Muscle of leg (tissue), 3 donors: ENCODE measurements at regions not wholly inside any gene's neighbourhood (a gene's known extent, or its start where the extent isn't known, plus 50 kb on each side); places are given as distances from the start of the nearest gene placed in this dataset.
"Not testable (repeated sequence)": the region's sequence is repeated elsewhere in the genome, so short reads cannot be mapped to it uniquely, and the experiment has no call there.

Experiments used
- DNase-seq: peaks from one replicate; pipeline ENCODE4 v3.0.0; 2013
- H3K27ac ChIP-seq: one replicate; pipeline ENCODE4 v1.5.1; 2013; ENCODE audit warnings: mild to moderate bottlenecking, low read length, control low read depth
- H3K27me3 ChIP-seq: one replicate; pipeline ENCODE4 v1.6.1; 2013; ENCODE audit warnings: low read length; ENCODE audit not compliant: control insufficient read depth, insufficient read depth
- H3K36me3 ChIP-seq: one replicate; pipeline ENCODE4 v1.6.1; 2013; ENCODE audit warnings: low read length; ENCODE audit not compliant: control insufficient read depth, insufficient read depth
- H3K4me1 ChIP-seq: one replicate; pipeline ENCODE4 v1.6.1; 2013; ENCODE audit warnings: low read length; ENCODE audit not compliant: control insufficient read depth, insufficient read depth
- H3K4me3 ChIP-seq: one replicate; pipeline ENCODE4 v1.5.1; 2013; ENCODE audit warnings: low read length, control low read depth
- H3K9me3 ChIP-seq: replicated peaks from 2 replicates; pipeline ENCODE4 v1.6.1; 2013; ENCODE audit warnings: low read depth, low read length; ENCODE audit not compliant: control insufficient read depth
- WGBS: methylation state at CpG from one replicate; pipeline ENCODE4 v1.1.5; 2013; ENCODE audit warnings: missing lambda C conversion rate; ENCODE audit not compliant: insufficient coverage; 5-methylcytosine and 5-hydroxymethylcytosine counted together

DNA sequence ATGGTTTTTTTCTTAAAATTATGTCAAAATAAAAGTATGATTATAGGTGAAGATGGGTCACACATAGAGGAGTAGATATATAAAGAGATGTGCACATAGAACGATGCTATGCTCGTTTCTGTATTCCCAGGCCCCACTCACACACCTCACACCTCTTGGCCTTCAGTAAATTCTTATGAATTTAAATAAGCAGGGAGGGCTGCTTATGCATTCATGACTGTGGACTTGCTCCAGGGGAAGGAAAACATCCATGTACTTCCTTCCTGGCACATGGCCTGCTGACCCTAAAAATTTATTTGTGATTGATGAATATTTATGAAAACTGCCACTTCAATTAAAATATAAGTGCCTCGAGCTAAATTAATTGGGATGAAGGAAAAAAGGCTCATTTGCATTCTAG, 1306.7 kb upstream of the TMEM132C start:
- Histone ChIP-seq H3K27me3 (no peaks in the 10 kb centered on the region), H3K27ac (no peak overlapping the region), H3K4me3 (no peak overlapping the region), H3K36me3 (no peaks in the 10 kb centered on the region), H3K9me3 (peaks cover 2% of the 10 kb centered on the region), H3K4me1 (no peaks in the 10 kb centered on the region)
- DNase-seq, result no peak
- no CpG with 5 or more reads among the region's 3 CpGs for WGBS

DNA sequence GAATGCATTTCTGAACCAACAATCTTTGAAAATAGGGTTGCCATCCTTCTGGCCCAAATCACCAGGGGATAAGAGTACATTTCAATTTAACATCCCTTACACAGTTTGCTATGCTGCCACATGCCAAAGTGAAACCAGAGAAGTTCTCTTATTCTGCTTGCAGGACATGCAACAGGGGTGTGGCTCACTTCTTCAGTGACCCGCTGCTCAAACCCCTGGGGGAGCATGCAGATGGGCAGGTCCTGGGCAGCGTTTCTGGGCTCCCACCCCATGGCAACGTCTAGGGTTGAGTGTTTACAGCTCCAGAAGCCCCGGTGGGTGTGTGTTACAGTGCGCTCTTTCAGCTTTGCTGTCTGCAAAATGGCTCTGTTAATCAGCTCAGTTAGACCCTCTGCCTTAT, 1306.3 kb upstream of the TMEM132C start:
- Histone ChIP-seq H3K27ac (no peak overlapping the region), H3K4me1 (no peaks in the 10 kb centered on the region), H3K36me3 (no peaks in the 10 kb centered on the region), H3K4me3 (no peak overlapping the region), H3K27me3 (no peaks in the 10 kb centered on the region), H3K9me3 (peaks cover 2% of the 10 kb centered on the region)
- DNase-seq, result no peak
- 57% methylated on average over 5 of the region's 5 CpGs for WGBS

DNA sequence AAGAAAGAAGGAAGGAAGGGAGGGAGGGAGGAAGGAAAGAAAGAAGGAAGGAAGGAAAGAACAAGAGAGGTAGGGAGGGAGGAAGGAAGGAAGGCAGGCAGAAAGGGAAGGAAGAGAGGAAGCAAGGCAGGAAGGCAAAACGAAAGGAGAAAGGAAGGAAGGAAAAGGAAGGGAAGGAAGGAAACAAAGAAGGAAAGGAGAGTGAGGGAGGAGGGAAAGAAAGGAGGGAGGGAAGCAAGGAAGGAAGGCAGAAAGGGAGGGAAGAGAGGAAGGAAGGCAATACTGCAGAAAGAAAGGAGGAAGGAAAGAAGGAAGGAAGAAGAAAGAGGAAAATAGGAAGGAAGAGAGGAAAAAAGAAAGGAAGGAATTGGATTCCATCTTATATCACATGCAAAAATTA, 1303.1 kb upstream of the TMEM132C start:
- Histone ChIP-seq H3K36me3 (no peaks in the 10 kb centered on the region), H3K4me3 (no peak overlapping the region), H3K4me1 (no peaks in the 10 kb centered on the region), H3K27me3 (no peaks in the 10 kb centered on the region), H3K27ac (no peak overlapping the region), H3K9me3 (peaks cover 2% of the 10 kb centered on the region)
- WGBS, result 71% methylated on average over 1 of the region's 1 CpG
- DNase-seq, result no peak

DNA sequence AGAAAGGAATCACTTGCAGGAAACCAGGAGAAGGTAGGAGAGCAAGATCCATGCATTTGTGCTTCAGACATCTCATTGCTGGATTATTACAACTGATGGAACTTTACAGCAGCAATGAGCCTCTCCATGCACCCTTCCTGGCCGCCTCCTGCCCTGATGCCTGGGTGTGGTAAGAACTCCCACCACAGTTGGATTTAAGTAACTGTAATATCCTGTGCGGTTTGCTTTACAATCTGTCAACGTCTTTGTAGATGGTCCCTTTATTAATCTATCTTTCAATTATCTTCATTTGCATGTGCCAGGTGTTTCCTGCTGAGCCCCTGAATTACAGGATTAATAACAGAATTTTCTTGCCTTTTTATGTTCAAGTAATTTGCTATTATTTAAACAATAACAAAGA, 1300.5 kb upstream of the TMEM132C start:
- Histone ChIP-seq H3K4me1 (no peaks in the 10 kb centered on the region), H3K36me3 (no peaks in the 10 kb centered on the region), H3K27ac (no peak overlapping the region), H3K9me3 (no peaks in the 10 kb centered on the region), H3K4me3 (no peak overlapping the region), H3K27me3 (no peaks in the 10 kb centered on the region)
- 33% methylated on average over 2 of the region's 3 CpGs for WGBS
- no peak for DNase-seq

DNA sequence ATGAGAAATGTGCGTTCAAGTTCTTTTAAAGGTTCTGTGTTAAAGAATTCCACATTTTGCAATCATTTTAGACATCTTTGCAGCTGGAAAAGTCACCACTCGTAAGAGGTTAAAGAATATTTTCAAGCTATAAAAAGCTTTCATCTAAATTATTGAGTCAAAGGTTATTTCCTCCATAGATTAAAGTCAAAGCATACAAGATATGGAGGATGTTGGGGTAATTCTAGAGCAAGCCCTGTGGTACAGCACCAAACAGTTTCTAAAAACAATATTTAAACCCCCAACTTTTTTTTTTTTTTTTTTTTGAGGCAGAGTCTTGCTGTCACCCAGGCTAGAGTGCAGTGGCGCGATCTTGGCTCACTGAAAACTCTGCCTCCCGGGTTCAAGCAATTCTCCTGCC, 1299.8 kb upstream of the TMEM132C start:
- no CpG with 5 or more reads among the region's 5 CpGs for WGBS
- Histone ChIP-seq H3K27ac (no peak overlapping the region), H3K9me3 (no peaks in the 10 kb centered on the region), H3K4me1 (no peaks in the 10 kb centered on the region), H3K4me3 (no peak overlapping the region), H3K27me3 (no peaks in the 10 kb centered on the region), H3K36me3 (no peaks in the 10 kb centered on the region)
- DNase-seq, result no peak

DNA sequence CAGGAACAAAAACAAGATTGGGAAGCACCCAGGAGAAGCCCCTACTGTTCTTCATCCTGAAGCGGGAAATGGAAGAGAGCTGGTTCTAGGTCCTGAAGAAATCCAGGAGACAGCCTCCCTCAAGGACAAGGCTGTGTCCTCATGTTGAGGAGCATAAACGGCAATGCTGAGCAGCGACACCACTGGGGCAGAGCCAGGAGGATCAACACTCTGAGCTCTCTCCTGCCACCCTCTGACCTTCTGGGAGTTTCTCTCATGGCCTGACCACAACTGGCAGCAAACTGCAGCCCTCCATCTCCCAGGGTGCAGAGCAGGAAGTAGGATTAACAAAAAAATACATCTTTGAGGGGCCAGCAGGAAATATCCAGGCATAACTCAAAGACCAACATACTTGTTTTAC, 1292.2 kb upstream of the TMEM132C start:
- WGBS, result 50% methylated on average over 3 of the region's 3 CpGs
- Histone ChIP-seq H3K4me1 (no peaks in the 10 kb centered on the region), H3K27me3 (no peaks in the 10 kb centered on the region), H3K4me3 (no peak overlapping the region), H3K27ac (no peak overlapping the region), H3K36me3 (no peaks in the 10 kb centered on the region), H3K9me3 (no peaks in the 10 kb centered on the region)
- DNase-seq, result no peak

DNA sequence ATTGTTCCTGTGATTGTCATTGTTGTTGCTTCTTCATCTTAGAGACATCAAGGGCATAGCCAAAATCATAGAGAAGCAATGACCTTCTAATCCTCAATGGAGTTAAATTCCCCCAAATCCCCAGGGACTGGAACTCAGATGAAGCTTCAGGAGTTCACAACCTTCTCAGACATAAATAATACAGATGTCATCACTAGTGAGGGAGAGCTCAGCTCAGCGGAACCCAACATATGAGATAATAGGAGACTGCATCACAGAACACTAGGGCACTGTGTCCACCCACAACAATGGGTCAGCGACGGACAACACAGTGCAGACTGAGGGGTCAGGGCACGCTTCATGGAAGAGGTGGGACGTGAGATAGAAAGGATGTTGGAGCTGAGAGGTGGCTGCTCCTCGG, 1290.4 kb upstream of the TMEM132C start:
- WGBS, result no CpG with 5 or more reads among the region's 6 CpGs
- Histone ChIP-seq H3K9me3 (no peaks in the 10 kb centered on the region), H3K27me3 (no peaks in the 10 kb centered on the region), H3K27ac (no peak overlapping the region), H3K36me3 (no peaks in the 10 kb centered on the region), H3K4me1 (no peaks in the 10 kb centered on the region), H3K4me3 (no peak overlapping the region)
- no peak for DNase-seq

DNA sequence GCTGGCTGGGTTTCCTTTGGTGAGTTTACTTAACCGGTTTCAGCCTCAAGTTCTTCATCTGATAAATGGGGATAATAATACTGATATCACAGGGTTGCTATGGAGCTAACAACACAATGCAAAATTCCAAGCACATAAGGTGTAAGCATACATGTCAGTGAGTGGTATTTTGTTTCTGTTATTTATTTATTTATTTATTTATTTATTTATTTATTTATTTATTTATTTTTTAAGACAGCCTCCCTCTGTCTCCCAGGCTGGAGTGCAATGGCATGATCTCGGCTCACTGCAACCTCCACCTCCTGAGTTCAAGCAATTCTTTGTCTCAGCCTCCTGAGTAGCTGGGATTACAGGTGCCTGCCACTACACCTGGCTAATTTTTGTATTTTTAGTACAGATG, 1287.4 kb upstream of the TMEM132C start:
- H3K36me3 ChIP-seq, H3K9me3 ChIP-seq, H3K4me1 ChIP-seq, H3K4me3 ChIP-seq, H3K27me3 ChIP-seq, H3K27ac ChIP-seq, DNase-seq: not testable (repeated sequence)
- no CpG with 5 or more reads among the region's 2 CpGs for WGBS

DNA sequence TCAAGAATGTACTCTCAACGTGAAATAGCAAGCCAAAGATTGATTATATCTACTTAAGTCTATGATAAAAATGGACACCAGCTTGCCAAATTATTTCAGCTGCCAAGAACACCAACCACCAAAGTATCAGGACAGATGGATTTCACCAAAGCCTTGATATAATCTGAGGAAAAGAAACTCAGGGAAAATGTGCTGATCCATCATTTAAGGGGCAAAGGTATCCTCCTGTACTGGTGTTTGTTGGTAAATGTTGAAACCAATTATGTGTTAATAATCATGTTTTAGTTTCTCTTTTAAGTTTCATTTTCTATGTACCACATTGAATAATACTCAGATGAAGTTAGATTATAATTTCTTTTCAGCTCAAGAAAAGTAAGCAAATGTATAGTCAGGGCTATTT, 1284.3 kb upstream of the TMEM132C start:
- Histone ChIP-seq H3K27ac (no peak overlapping the region), H3K9me3 (peaks cover 2% of the 10 kb centered on the region), H3K4me1 (no peaks in the 10 kb centered on the region), H3K36me3 (no peaks in the 10 kb centered on the region), H3K4me3 (no peak overlapping the region), H3K27me3 (no peaks in the 10 kb centered on the region)
- no CpG with 5 or more reads among the region's 1 CpG for WGBS
- no peak for DNase-seq

DNA sequence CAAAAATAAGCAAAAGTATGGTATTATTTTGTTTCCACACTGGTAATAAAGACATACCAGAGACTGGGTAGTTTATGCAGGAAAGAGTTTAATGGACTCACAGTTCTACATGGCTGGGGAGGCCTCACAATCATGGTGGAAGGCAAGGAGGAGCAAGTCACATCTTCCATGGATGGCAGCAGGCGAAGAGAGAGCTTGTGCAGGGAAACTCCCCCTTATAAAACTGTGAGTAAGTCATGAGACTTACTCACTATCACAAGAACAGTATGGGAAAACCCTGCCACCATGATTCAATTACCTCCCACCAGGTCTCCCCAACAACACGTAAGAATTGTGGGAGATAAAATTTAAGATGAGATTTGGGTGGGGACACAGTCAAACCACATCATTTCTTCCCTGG, 1283.2 kb upstream of the TMEM132C start:
- not testable (repeated sequence) for H3K4me1 ChIP-seq, DNase-seq, H3K36me3 ChIP-seq, H3K27ac ChIP-seq, H3K27me3 ChIP-seq, H3K9me3 ChIP-seq, H3K4me3 ChIP-seq
- no CpG with 5 or more reads among the region's 2 CpGs for WGBS

DNA sequence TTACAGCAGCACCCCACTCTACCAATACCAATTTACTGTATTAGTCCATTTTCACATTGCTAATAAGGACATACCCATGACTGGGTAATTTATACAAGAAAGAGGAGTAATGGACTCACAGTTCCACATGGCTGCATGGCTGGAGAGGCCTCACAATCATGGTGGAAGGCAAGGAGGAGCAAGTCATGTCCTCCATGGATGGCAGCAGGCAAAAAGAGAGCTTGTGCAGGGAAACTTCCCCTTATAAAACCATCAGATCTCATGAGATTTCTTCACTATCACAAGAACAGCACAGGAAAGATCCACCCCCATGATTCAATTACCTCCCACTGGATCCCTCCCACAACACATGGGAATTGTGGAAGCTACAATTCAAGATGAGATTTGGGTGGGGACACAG, 1281.3 kb upstream of the TMEM132C start:
- not testable (repeated sequence) for H3K9me3 ChIP-seq, H3K27me3 ChIP-seq, H3K4me1 ChIP-seq, H3K36me3 ChIP-seq, H3K27ac ChIP-seq, H3K4me3 ChIP-seq, DNase-seq
